GM12878 (cell line): ENCODE measurements at regions not wholly inside any gene's neighbourhood (a gene's known extent, or its start where the extent isn't known, plus 50 kb on each side); places are given as distances from the start of the nearest gene placed in this dataset.

Experiments
- ATAC-seq: fragments of 200-7000 bp; cut with Tn5 transposase; 3 replicates; pipeline ENCODE4 v1.9.1; 2020; ENCODE audit warnings: mild to moderate bottlenecking, moderate library complexity
- BruUV-seq: library from RNA; stranded (reverse); fragments of 400-500 nt; replicated peaks from 2 replicates; lab custom pipeline; 2021; lab: Mats Ljungman, UMichigan
- CTCF ChIA-PET: fragments of 300-600 bp; sonication (Branson Sonifier 250); formaldehyde crosslinking; extraction: SDS; loops from one replicate; lab custom pipeline; 2021; ENCODE audit warnings: inconsistent platforms; lab: Yijun Ruan, JAX
- POLR2A ChIA-PET: fragments of 350-600 bp; formaldehyde crosslinking; extraction: SDS; loops from one replicate; lab custom pipeline; 2021; ENCODE audit warnings: inconsistent platforms; lab: Charles Lee
- RAD21 ChIA-PET: fragments of 300-600 bp; sonication (Branson Sonifier 250); formaldehyde crosslinking; loops from one replicate; lab custom pipeline; 2023; ENCODE audit warnings: antibody characterized with exemption; ENCODE audit not compliant: unreplicated experiment; lab: Charles Lee
- SMC1A ChIA-PET: fragments of 300-600 bp; sonication (Branson Sonifier 250); formaldehyde crosslinking; loops from one replicate; lab custom pipeline; 2023; ENCODE audit not compliant: unreplicated experiment, uncharacterized antibody; lab: Charles Lee
- DNase-seq: peaks from one replicate; pipeline ENCODE4 v3.0.0-alpha.2; 2011; ENCODE audit warnings: low read depth, low spot score
- FAIRE-seq: peaks from 3 replicates; lab custom pipeline; 2011; peaks lifted over from hg19 to GRCh38; lab: Jason Lieb, UNC
- H2AFZ ChIP-seq: 2 replicates; pipeline ENCODE4 v1.6.0; 2011; ENCODE audit warnings: low read depth, low read length, control low read depth; ENCODE audit not compliant: control insufficient read depth
- H3K27ac ChIP-seq: 2 replicates; pipeline ENCODE4 v1.5.1; 2011; ENCODE audit warnings: control low read depth; ENCODE audit not compliant: control insufficient read depth, insufficient read depth
- H3K27me3 ChIP-seq, 2 experiments: replicated peaks in 1 of 2; 2 replicates each; pipeline versions ENCODE4 v1.6.0 to v1.6.1; 2011; ENCODE audit warnings: low read length in 1 of 2; ENCODE audit not compliant: control insufficient read depth in 2 of 2, insufficient read depth in 2 of 2
- H3K36me3 ChIP-seq, 2 experiments: 2 replicates each; pipeline ENCODE4 v1.5.1; 2011; ENCODE audit warnings: low read length in 1 of 2; ENCODE audit not compliant: control insufficient read depth in 2 of 2, insufficient read depth in 2 of 2
- H3K4me1 ChIP-seq: 2 replicates; pipeline ENCODE4 v1.6.1; 2011; ENCODE audit warnings: mild to moderate bottlenecking, low read length, moderate library complexity, mixed read lengths; ENCODE audit not compliant: control insufficient read depth, insufficient read depth
- H3K4me2 ChIP-seq: 2 replicates; pipeline ENCODE4 v1.6.0; 2011; ENCODE audit warnings: control low read depth; ENCODE audit not compliant: control insufficient read depth, insufficient read depth
- H3K4me3 ChIP-seq: fragments of 200-600 bp; sonication (generic); 2 replicates; pipeline ENCODE4 v1.5.1; 2016
- H3K79me2 ChIP-seq: 2 replicates; pipeline ENCODE4 v1.6.0; 2011; ENCODE audit warnings: low read length; ENCODE audit not compliant: control insufficient read depth, insufficient read depth
- H3K9ac ChIP-seq: 2 replicates; pipeline ENCODE4 v1.8.0; 2011; ENCODE audit warnings: low read length, control low read depth, mixed read lengths; ENCODE audit not compliant: control insufficient read depth, insufficient read depth
- H3K9me3 ChIP-seq: replicated peaks from 3 replicates; pipeline ENCODE4 v1.5.1; 2011; ENCODE audit warnings: mild to moderate bottlenecking, low read length; ENCODE audit not compliant: control insufficient read depth, insufficient read depth
- H4K20me1 ChIP-seq: 2 replicates; pipeline ENCODE4 v1.6.0; 2011; ENCODE audit not compliant: control insufficient read depth, insufficient read depth
- BHLHE40 ChIP-seq, 2 experiments: fragments of 450-650 bp in 1 of 2; IDR thresholded peaks; 2 replicates each; pipeline ENCODE4 v1.6.1; 2011 to 2017; ENCODE audit warnings: low read depth in 2 of 2, borderline replicate concordance in 1 of 2, improper control_type of control experiment in 1 of 2, low read length in 1 of 2, mild to moderate bottlenecking in 1 of 2
- BRCA1 ChIP-seq: IDR thresholded peaks from 2 replicates; pipeline ENCODE4 v1.6.1; 2011; ENCODE audit warnings: low read depth, low read length, improper control_type of control experiment
- CBFB ChIP-seq: IDR thresholded peaks from 2 replicates; pipeline ENCODE4 v1.6.1; 2016; ENCODE audit warnings: antibody characterized with exemption, low read depth
- EED ChIP-seq: sonication (generic); IDR thresholded peaks from 2 replicates; pipeline ENCODE4 v1.6.1; 2016; ENCODE audit warnings: antibody characterized with exemption, low read depth
- FOXM1 ChIP-seq: IDR thresholded peaks from 2 replicates; pipeline ENCODE4 v1.6.1; 2012; ENCODE audit warnings: low read depth, mild to moderate bottlenecking, inconsistent platforms, low read length, moderate library complexity
- HDAC6 ChIP-seq: fragments of 200-600 bp; sonication (generic); IDR thresholded peaks from one replicate; pipeline ENCODE4 v1.8.0; 2017; ENCODE audit warnings: antibody characterized with exemption; ENCODE audit not compliant: unreplicated experiment
- IRF4 ChIP-seq: IDR thresholded peaks from 2 replicates; pipeline ENCODE4 v1.6.1; 2011; ENCODE audit warnings: low read depth, low read length
- NFIC ChIP-seq: IDR thresholded peaks from 2 replicates; pipeline ENCODE4 v1.6.1; 2012; ENCODE audit warnings: low read depth, mild to moderate bottlenecking, inconsistent platforms, low read length, moderate library complexity
- NR2C2 ChIP-seq: IDR thresholded peaks from 2 replicates; pipeline ENCODE4 v1.6.1; 2011; ENCODE audit warnings: borderline replicate concordance, low read depth; ENCODE audit not compliant: control insufficient read depth, insufficient read length
- NR2F1 ChIP-seq: fragments of 450-650 bp; conservative IDR thresholded peaks from 2 replicates; pipeline ENCODE4 v1.6.1; 2017; ENCODE audit warnings: mild to moderate bottlenecking
- PAX8 ChIP-seq: fragments of 450-650 bp; IDR thresholded peaks from 2 replicates; pipeline ENCODE4 v1.6.1; 2017; ENCODE audit warnings: mild to moderate bottlenecking, moderate library complexity
- POLR2AphosphoS2 ChIP-seq: IDR thresholded peaks from 2 replicates; pipeline ENCODE4 v1.6.1; 2011; ENCODE audit warnings: low read depth, mild to moderate bottlenecking, low read length, improper control_type of control experiment, moderate library complexity
- RUNX3 ChIP-seq: IDR thresholded peaks from 2 replicates; pipeline ENCODE4 v1.6.1; 2012; ENCODE audit warnings: low read length, inconsistent platforms
- SKIL ChIP-seq: fragments of 450-650 bp; IDR thresholded peaks from 2 replicates; pipeline ENCODE4 v1.6.1; 2017; ENCODE audit warnings: mild to moderate bottlenecking, low read depth, inconsistent platforms; ENCODE audit not compliant: poor library complexity, severe bottlenecking
- SMAD1 ChIP-seq: fragments of 450-650 bp; IDR thresholded peaks from 2 replicates; pipeline ENCODE4 v1.6.1; 2018; ENCODE audit warnings: mild to moderate bottlenecking, low read depth; ENCODE audit not compliant: partially characterized antibody
- ZBED1 ChIP-seq: IDR thresholded peaks from 2 replicates; pipeline ENCODE4 v1.6.1; 2016; ENCODE audit warnings: borderline replicate concordance
- WGBS: methylation state at CpG from one replicate; pipeline ENCODE4 v1.1.6; 2016; ENCODE audit warnings: low lambda C conversion rate; ENCODE audit not compliant: insufficient replicate concordance, insufficient coverage; ENCODE audit errors: missing lambda C conversion rate; 5-methylcytosine and 5-hydroxymethylcytosine counted together
- in situ Hi-C: fragments of 300-500 bp; cut with MboI; formaldehyde crosslinking; loops from 9 replicates; pipeline ENCODE4 v1.14.3; 2018; ENCODE audit warnings: mixed read lengths
- intact Hi-C: fragments of 100-400 bp; cut with micrococcal nuclease; formaldehyde crosslinking; loops from one replicate; pipeline ENCODE4 v1.14.2; 2022; ENCODE audit not compliant: unreplicated experiment
- TF ChIP-seq, protein P1 (sequence below): IDR thresholded peaks from 2 replicates; pipeline ENCODE4 v1.6.1; 2012; ENCODE audit warnings: low read depth, low read length, improper control_type of control experiment
- TF ChIP-seq, protein P2 (sequence below): IDR thresholded peaks from 2 replicates; pipeline ENCODE4 v1.6.1; 2011; ENCODE audit warnings: low read depth, low read length, improper control_type of control experiment, borderline replicate concordance

- TF ChIP-seq, protein P1, sequence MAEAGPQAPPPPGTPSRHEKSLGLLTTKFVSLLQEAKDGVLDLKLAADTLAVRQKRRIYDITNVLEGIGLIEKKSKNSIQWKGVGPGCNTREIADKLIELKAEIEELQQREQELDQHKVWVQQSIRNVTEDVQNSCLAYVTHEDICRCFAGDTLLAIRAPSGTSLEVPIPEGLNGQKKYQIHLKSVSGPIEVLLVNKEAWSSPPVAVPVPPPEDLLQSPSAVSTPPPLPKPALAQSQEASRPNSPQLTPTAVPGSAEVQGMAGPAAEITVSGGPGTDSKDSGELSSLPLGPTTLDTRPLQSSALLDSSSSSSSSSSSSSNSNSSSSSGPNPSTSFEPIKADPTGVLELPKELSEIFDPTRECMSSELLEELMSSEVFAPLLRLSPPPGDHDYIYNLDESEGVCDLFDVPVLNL, result no peak
- TF ChIP-seq RUNX3 (no peak), POLR2AphosphoS2 (no peak), NFIC (no peak), BHLHE40 (IDR thresholded peaks at IDR 0.05; ENCODE audit: borderline replicate concordance in 1 of 2, low read depth in 2 of 2, low read length in 1 of 2) (no peak), PAX8 (no peak), HDAC6 (no peak)
Measured at GRCh38 chr3:154615471-154615870, 185.5 kb upstream of the GPR149 start (continued).

DNA sequence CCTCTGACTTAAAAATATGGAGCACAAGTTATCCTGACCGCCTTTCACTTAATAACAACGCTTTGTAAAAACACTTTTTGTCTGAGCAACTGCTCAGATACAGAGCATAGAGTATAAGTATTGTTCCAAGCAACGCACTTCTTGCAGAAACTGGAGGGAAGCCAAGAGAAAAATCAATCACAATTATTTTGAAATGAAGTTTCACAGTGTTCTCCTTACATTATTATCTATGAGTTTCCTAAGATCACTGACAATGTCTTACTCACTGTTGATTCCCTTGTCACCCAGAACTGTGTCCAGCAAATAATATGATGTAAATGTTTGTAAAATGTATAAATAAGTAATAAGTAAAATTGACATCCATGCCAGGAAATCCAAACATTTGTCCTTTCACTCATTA, 184.6 kb upstream of the GPR149 start:
- H3K4me2 ChIP-seq, result no peak overlapping the region
- DNase-seq, result no peak
- CTCF ChIA-PET, result no interaction called here

More for the DNA sequence above, 184.6 kb upstream of the GPR149 start:
- TF ChIP-seq BRCA1 (no peak), SMAD1 (no peak), NR2F1 (no peak), EED (no peak), RUNX3 (no peak), FOXM1 (no peak), NR2C2 (no peak), CBFB (no peak), SKIL (no peak), ZBED1 (no peak), IRF4 (no peak)
- TF ChIP-seq, protein P2, sequence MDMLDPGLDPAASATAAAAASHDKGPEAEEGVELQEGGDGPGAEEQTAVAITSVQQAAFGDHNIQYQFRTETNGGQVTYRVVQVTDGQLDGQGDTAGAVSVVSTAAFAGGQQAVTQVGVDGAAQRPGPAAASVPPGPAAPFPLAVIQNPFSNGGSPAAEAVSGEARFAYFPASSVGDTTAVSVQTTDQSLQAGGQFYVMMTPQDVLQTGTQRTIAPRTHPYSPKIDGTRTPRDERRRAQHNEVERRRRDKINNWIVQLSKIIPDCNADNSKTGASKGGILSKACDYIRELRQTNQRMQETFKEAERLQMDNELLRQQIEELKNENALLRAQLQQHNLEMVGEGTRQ, result no peak
- H3K36me3 ChIP-seq, result no peaks in the 10 kb centered on the region
- ATAC-seq, result no peak
- no peaks in the 10 kb centered on the region for H3K4me1 ChIP-seq
- no peaks in the 10 kb centered on the region for H3K27me3 ChIP-seq
- H3K9me3 ChIP-seq, result no peaks in the 10 kb centered on the region
- no peak overlapping the region for H3K9ac ChIP-seq
- no TSS peak for BruUV-seq
- H3K27ac ChIP-seq, result no peak overlapping the region
- RAD21 ChIA-PET, result no interaction called here
- WGBS, result 9% methylated on average over 3 of the region's 3 CpGs
- FAIRE-seq, result no peak
- intact Hi-C loops (no loop called here), in situ Hi-C loops (no loop called here)
- H3K4me3 ChIP-seq, result no peak overlapping the region
- POLR2A ChIA-PET, result no interaction called here
- no peaks in the 10 kb centered on the region for H3K79me2 ChIP-seq
- H2AFZ ChIP-seq, result no peak overlapping the region
- no peaks in the 10 kb centered on the region for H4K20me1 ChIP-seq
- SMC1A ChIA-PET, result no interaction called here
